Heart left ventricle (tissue), 16 donors: ENCODE measurements at regions not wholly inside any gene's neighbourhood (a gene's known extent, or its start where the extent isn't known, plus 50 kb on each side); places are given as distances from the start of the nearest gene placed in this dataset.

Experiments used
- ATAC-seq, 4 donors: fragments of 200-7000 bp; cut with Tn5 transposase; one replicate each; pipeline ENCODE4 v1.9.1; 2020 to 2022; ENCODE audit warnings: moderate library complexity in 4 of 4, mild to moderate bottlenecking in 3 of 4, moderate number of reproducible peaks in 1 of 4
- DNase-seq, 5 donors: peaks; one replicate each; pipeline ENCODE4 v3.0.0-alpha.2; 2020
- H3K27ac ChIP-seq, 12 donors: fragments of 200-600 bp; sonication (generic) in 4 of 12; one replicate each; pipeline versions ENCODE4 v1.5.0 to v1.8.0; 2016 to 2022; ENCODE audit warnings: mild to moderate bottlenecking in 2 of 12
- H3K27me3 ChIP-seq, 9 donors: fragments of 200-600 bp; sonication (generic) in 2 of 9; one replicate each; pipeline versions ENCODE4 v1.5.1 to v1.8.0; 2016 to 2022; ENCODE audit warnings: mild to moderate bottlenecking in 3 of 9
- H3K36me3 ChIP-seq, 9 donors: fragments of 200-600 bp; sonication (generic) in 2 of 9; one replicate each; pipeline versions ENCODE4 v1.5.0 to v1.8.0; 2018 to 2022; ENCODE audit warnings: mild to moderate bottlenecking in 2 of 9
- H3K4me1 ChIP-seq, 12 donors: fragments of 200-600 bp; sonication (generic) in 4 of 12; one replicate each; pipeline versions ENCODE4 v1.5.0 to v1.8.0; 2016 to 2022; ENCODE audit warnings: mild to moderate bottlenecking in 3 of 12
- H3K4me3 ChIP-seq, 12 donors: fragments of 200-600 bp; sonication (generic) in 4 of 12; one replicate each; pipeline versions ENCODE4 v1.5.0 to v1.8.0; 2017 to 2022; ENCODE audit warnings: mild to moderate bottlenecking in 9 of 12, moderate library complexity in 4 of 12
- H3K9me3 ChIP-seq, 12 donors: fragments of 200-600 bp; sonication (generic) in 4 of 12; one replicate each; pipeline versions ENCODE4 v1.5.0 to v1.8.0; 2016 to 2022; ENCODE audit warnings: mild to moderate bottlenecking in 1 of 12
- POLR2A ChIP-seq, 2 donors: fragments of 450-650 bp; IDR thresholded peaks; one replicate each; pipeline ENCODE4 v1.6.1; 2017; ENCODE audit warnings: antibody characterized with exemption in 2 of 2, mild to moderate bottlenecking in 2 of 2, moderate library complexity in 2 of 2
- WGBS, 4 donors: extraction: QIAGEN DNeasy Blood & Tissue Kit in 2 of 4; methylation state at CpG; one replicate each; pipeline versions ENCODE4 v1.1.5 to v1.1.7; 2013 to 2018; 5-methylcytosine and 5-hydroxymethylcytosine counted together
- intact Hi-C, 10 donors: fragments of 100-400 bp; cut with DNase I; formaldehyde crosslinking; loops; one replicate each; pipeline versions ENCODE4 v1.11.1 to v1.14.2; 2022
- TF ChIP-seq, protein P1 (sequence below), 12 donors: fragments of 200-600 bp; sonication (generic) in 4 of 12; IDR thresholded peaks; one replicate each; pipeline versions ENCODE4 v1.5.0 to v1.8.0; 2018 to 2022; ENCODE audit warnings: antibody characterized with exemption in 12 of 12, mild to moderate bottlenecking in 5 of 12
- donor health status: ischemic (EF 13 %, LVEDD 7.1; RV severe dilation, severe dysfunction).
- donor health status: healthy with polysubstance abuse.
- donor health status: DM: no; HTN: yes; CAD: no.
- donor health status: DM: no; HTN: no; CAD: no.
- donor health status: ischemic (EF 25% LVEDD 6.9; RV normal size, moderate dysfunction).
- donor health status: ischemic (EF 25% LVEDD 5.7; RV mildly dilated, moderate dysfunction).
- donor health status: healthy.
- donor health status: DM: yes; HTN: yes; CAD: no.
- donor health status: ischemic (EF 35%, LVEDD 5.7; RV mildly dilated, moderate dysfunction).
- donor health status: nonischemic (EF 11% LVEDD 7.7; RV severe dilation, severe dysfunction).
- donor health status: DM: yes; HTN: yes; CAD: no.
- donor health status: PGD.
- donor health status: ischemic (EF 29% LVEDD 5.4; RV normal size, mild dysfunction).
- donor health status: nonischemic (EF 23%, LVEDD 6.1; RV moderate dilation, normal function).

DNA sequence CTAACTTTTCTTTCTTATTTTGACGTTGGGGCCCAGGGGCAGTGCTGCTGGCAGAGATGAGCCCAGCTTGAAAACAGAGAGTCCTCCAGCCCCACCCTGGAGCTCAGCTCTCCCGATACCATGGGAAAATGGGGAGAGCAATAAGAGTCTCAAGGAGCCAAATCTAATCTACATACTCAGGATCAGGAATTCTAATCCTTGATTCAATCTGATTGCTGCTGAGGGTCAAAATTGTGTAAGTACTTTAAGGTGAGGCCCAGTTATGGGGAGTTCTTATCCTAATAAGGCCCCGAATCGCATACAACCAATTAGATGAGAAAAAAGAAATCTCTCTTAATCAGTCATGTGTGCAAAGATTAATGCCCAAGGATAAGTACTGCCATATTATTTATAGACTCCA, 202.9 kb downstream of the FAM76B start:
- 73 to 83% (median 80%) methylated on average over 4 of the region's 4 CpGs for WGBS, 4 donors
- intact Hi-C loops, result no loop called here
- DNase-seq (no peak), ATAC-seq (no peak)
- peaks cover 0 to 2% (median 0%) of the 10 kb centered on the region in 12 donors for H3K4me1 ChIP-seq
- H3K27ac ChIP-seq, result no peak overlapping the region
- H3K9me3 ChIP-seq, result no peaks in the 10 kb centered on the region
- H3K4me3 ChIP-seq, result no peak overlapping the region
- no peaks in the 10 kb centered on the region for H3K27me3 ChIP-seq
- no peaks in the 10 kb centered on the region for H3K36me3 ChIP-seq
- no peak for TF ChIP-seq POLR2A (IDR thresholded peaks at IDR 0.05)
- TF ChIP-seq, protein P1, sequence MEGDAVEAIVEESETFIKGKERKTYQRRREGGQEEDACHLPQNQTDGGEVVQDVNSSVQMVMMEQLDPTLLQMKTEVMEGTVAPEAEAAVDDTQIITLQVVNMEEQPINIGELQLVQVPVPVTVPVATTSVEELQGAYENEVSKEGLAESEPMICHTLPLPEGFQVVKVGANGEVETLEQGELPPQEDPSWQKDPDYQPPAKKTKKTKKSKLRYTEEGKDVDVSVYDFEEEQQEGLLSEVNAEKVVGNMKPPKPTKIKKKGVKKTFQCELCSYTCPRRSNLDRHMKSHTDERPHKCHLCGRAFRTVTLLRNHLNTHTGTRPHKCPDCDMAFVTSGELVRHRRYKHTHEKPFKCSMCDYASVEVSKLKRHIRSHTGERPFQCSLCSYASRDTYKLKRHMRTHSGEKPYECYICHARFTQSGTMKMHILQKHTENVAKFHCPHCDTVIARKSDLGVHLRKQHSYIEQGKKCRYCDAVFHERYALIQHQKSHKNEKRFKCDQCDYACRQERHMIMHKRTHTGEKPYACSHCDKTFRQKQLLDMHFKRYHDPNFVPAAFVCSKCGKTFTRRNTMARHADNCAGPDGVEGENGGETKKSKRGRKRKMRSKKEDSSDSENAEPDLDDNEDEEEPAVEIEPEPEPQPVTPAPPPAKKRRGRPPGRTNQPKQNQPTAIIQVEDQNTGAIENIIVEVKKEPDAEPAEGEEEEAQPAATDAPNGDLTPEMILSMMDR (IDR thresholded peaks at IDR 0.05), result no peak

DNA sequence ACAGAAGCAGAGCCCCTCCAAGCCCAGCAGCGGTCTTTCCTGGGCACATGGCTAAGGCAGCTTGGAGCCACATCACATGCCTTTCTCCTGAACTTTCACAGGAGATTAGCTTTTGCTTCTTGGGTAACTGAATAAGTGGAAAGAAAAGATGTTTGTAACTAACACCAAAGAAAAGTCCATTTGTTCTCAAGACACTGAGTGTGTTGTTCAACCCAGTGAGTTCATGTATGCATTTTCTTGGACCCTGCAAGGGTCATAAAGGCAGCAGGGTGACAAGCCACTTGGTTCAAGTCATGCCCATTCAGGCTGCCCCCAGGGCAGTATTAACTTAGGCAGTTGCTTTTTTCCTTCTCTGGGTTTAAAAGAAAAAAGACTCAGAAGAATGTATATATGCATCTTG, 203.4 kb downstream of the FAM76B start:
- no peak for ATAC-seq
- 91 to 97% (median 94%) methylated on average over 1 of the region's 1 CpG for WGBS, 4 donors
- TF ChIP-seq, protein P1 (IDR thresholded peaks at IDR 0.05), result no peak
- no peak for TF ChIP-seq POLR2A (IDR thresholded peaks at IDR 0.05)
- Histone ChIP-seq H3K9me3 (no peaks in the 10 kb centered on the region), H3K4me3 (no peak overlapping the region), H3K4me1 (peaks cover 0 to 2% (median 0%) of the 10 kb centered on the region in 12 donors), H3K27ac (no peak overlapping the region), H3K27me3 (no peaks in the 10 kb centered on the region), H3K36me3 (no peaks in the 10 kb centered on the region)
- intact Hi-C loops, result no loop called here
- DNase-seq, result no peak

DNA sequence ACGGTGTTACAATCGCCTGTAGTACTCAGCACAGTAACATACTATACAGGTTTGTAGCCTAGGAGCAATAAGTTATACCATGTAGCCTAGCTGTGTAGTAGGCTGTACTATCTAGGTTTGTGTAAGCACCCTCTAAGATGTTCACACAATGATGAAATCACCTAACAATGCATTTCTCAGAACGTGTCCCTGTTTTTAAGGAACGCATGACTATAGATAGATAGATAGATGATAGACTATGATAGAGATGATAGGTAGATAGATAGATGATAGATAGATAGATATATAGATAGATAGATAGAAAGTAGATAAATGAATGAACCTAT, 203.9 kb downstream of the FAM76B start:
- no peak overlapping the region for H3K4me3 ChIP-seq
- no peak for ATAC-seq
- 52 to 78% (median 65%) methylated on average over 4 of the region's 4 CpGs for WGBS, 4 donors
- H3K27ac ChIP-seq, result no peak overlapping the region
- intact Hi-C loops, result no loop called here
- no peaks in the 10 kb centered on the region for H3K9me3 ChIP-seq
- no peak for DNase-seq
- no peaks in the 10 kb centered on the region for H3K27me3 ChIP-seq
- H3K4me1 ChIP-seq, result peaks cover 0 to 2% (median 0%) of the 10 kb centered on the region in 12 donors
- no peaks in the 10 kb centered on the region for H3K36me3 ChIP-seq
- TF ChIP-seq, protein P1 (IDR thresholded peaks at IDR 0.05), result no peak
- TF ChIP-seq POLR2A (IDR thresholded peaks at IDR 0.05), result no peak

DNA sequence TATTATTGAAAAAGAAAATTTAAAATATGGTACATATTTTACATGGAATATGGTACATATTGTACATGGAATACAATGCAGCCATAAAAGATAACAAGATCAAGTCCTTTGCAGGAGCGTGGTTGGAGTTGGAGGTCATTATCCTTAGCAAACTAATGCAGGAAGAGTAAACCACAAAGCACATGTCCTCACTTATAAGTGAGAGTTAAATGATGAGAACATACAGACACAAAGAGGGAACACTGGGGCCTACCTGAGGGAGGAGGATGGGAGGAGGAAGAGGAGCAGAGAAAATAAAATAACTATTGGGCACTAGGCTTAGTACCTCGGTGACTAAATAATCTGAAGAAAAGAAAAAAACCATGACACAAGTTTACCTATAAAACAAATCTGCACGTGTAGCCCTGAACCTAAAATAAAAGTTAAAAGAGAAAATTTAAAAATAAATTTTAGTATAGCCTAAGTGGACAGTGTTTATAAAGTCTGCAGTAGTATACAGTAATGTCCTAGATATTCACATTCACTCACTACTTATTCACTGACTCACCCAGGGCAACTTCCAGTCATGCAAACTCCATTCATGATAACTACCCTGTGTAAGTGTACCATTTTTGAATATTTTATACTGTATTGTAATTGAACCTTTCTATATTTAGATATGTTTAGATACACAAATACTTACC, 204.4 kb downstream of the FAM76B start:
- Histone ChIP-seq H3K27ac (no peak overlapping the region), H3K4me1 (peaks cover 0 to 2% (median 0%) of the 10 kb centered on the region in 12 donors), H3K4me3 (no peak overlapping the region), H3K36me3 (no peaks in the 10 kb centered on the region), H3K9me3 (no peaks in the 10 kb centered on the region), H3K27me3 (no peaks in the 10 kb centered on the region)
- TF ChIP-seq POLR2A (IDR thresholded peaks at IDR 0.05), result no peak
- TF ChIP-seq, protein P1 (IDR thresholded peaks at IDR 0.05), result no peak
- WGBS, 4 donors, result 87 to 91% (median 88%) methylated on average over 3 of the region's 3 CpGs
- intact Hi-C loops, result no loop called here
- ATAC-seq, result no peak
- DNase-seq, result no peak
